HCT116 (cell line): ENCODE measurements at regions not wholly inside any gene's neighbourhood (a gene's known extent, or its start where the extent isn't known, plus 50 kb on each side); places are given as distances from the start of the nearest gene placed in this dataset.

ENCODE experiments used
- CEBPB ChIP-seq: IDR thresholded peaks from 2 replicates; pipeline ENCODE4 v1.6.1; 2012; ENCODE audit warnings: low read depth
- EGR1 ChIP-seq: IDR thresholded peaks from 2 replicates; pipeline ENCODE4 v1.6.1; 2012; ENCODE audit warnings: low read depth
- EZH2 ChIP-seq: fragments of 200-600 bp; sonication (generic); IDR thresholded peaks from 2 replicates; pipeline ENCODE4 v1.6.1; 2017; ENCODE audit warnings: antibody characterized with exemption, mixed run types
- JUND ChIP-seq: IDR thresholded peaks from 2 replicates; pipeline ENCODE4 v1.6.1; 2012
- POLR2A ChIP-seq: IDR thresholded peaks from 2 replicates; pipeline ENCODE4 v1.7.0; 2011; ENCODE audit warnings: borderline replicate concordance; ENCODE audit not compliant: insufficient read depth, insufficient read length; ENCODE audit errors: extremely low read depth
- POLR2AphosphoS5 ChIP-seq: IDR thresholded peaks from 2 replicates; pipeline ENCODE4 v1.6.1; 2011; ENCODE audit warnings: mild to moderate bottlenecking, low read depth, low read length, moderate library complexity
- SIN3A ChIP-seq: IDR thresholded peaks from 2 replicates; pipeline ENCODE4 v1.6.1; 2012; ENCODE audit warnings: low read depth
- YY1 ChIP-seq: IDR thresholded peaks from 2 replicates; pipeline ENCODE4 v1.6.1; 2011; ENCODE audit warnings: low read length, low read depth, moderate library complexity, mild to moderate bottlenecking; ENCODE audit not compliant: insufficient replicate concordance; ENCODE audit errors: extremely low read depth
- ZFX ChIP-seq: fragments of 450-650 bp; IDR thresholded peaks from 2 replicates; pipeline ENCODE4 v1.6.1; 2017
- ZNF274 ChIP-seq: fragments of 200-500 bp; sonication (Bioruptor generic); IDR thresholded peaks from 2 replicates; pipeline ENCODE4 v1.6.1; 2014; ENCODE audit warnings: mild to moderate bottlenecking, low read depth, low read length, inconsistent platforms
- TF ChIP-seq, protein P1 (sequence below), 3 experiments: fragments of 200-600 bp in 1 of 3; sonication (generic) in 1 of 3; IDR thresholded peaks in 2 of 3; conservative IDR thresholded peaks in 1 of 3; 2 replicates each; pipeline ENCODE4 v1.5.1; 2012 to 2017; ENCODE audit warnings: low read depth in 2 of 3, low read length in 2 of 3, antibody characterized with exemption in 1 of 3, borderline replicate concordance in 1 of 3, control low read depth in 1 of 3, mild to moderate bottlenecking in 1 of 3, mixed read lengths in 1 of 3, mixed run types in 1 of 3, moderate library complexity in 1 of 3; ENCODE audit not compliant: insufficient read depth in 1 of 3
- TF ChIP-seq, protein P2 (sequence below): IDR thresholded peaks from 2 replicates; pipeline ENCODE4 v1.6.1; 2011; ENCODE audit warnings: mild to moderate bottlenecking, low read length, moderate library complexity; ENCODE audit not compliant: insufficient replicate concordance; ENCODE audit errors: extremely low read depth
- TF ChIP-seq, protein P3 (sequence below): IDR thresholded peaks from 2 replicates; pipeline ENCODE4 v1.6.1; 2012

DNA sequence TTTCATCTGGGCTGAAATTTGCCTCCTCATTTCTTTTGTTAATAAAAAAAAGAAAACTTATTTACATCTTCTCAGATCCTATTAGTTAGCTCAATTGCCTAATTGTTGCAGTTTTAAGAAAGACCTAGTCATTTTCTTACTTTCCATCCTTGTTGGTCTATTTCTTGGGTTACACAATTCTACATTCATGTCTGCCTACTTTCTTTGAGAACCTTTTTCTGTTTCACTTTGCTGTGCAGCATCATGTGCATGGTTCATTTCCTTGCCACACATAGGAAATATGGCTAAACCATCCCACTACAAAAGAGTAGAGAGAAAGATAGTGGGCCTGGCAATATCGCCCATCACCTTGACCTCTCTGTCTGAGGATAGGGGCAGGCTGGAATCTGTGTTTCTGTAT lies 780.7 kb upstream of the FANCL start:
- TF ChIP-seq, protein P1, sequence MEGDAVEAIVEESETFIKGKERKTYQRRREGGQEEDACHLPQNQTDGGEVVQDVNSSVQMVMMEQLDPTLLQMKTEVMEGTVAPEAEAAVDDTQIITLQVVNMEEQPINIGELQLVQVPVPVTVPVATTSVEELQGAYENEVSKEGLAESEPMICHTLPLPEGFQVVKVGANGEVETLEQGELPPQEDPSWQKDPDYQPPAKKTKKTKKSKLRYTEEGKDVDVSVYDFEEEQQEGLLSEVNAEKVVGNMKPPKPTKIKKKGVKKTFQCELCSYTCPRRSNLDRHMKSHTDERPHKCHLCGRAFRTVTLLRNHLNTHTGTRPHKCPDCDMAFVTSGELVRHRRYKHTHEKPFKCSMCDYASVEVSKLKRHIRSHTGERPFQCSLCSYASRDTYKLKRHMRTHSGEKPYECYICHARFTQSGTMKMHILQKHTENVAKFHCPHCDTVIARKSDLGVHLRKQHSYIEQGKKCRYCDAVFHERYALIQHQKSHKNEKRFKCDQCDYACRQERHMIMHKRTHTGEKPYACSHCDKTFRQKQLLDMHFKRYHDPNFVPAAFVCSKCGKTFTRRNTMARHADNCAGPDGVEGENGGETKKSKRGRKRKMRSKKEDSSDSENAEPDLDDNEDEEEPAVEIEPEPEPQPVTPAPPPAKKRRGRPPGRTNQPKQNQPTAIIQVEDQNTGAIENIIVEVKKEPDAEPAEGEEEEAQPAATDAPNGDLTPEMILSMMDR (IDR thresholded peaks at IDR 0.05 in 2 of 3, conservative IDR thresholded peaks at IDR 0.05 in 1 of 3; ENCODE audit: borderline replicate concordance in 1 of 3, insufficient read depth in 1 of 3, low read depth in 2 of 3, low read length in 2 of 3) = no peak
- no peak for TF ChIP-seq POLR2A
- TF ChIP-seq ZFX = no peak
- no peak for TF ChIP-seq JUND
- TF ChIP-seq YY1 = no peak
- no peak for TF ChIP-seq POLR2AphosphoS5
- no peak for TF ChIP-seq EGR1
- no peak for TF ChIP-seq EZH2
- TF ChIP-seq, protein P2, sequence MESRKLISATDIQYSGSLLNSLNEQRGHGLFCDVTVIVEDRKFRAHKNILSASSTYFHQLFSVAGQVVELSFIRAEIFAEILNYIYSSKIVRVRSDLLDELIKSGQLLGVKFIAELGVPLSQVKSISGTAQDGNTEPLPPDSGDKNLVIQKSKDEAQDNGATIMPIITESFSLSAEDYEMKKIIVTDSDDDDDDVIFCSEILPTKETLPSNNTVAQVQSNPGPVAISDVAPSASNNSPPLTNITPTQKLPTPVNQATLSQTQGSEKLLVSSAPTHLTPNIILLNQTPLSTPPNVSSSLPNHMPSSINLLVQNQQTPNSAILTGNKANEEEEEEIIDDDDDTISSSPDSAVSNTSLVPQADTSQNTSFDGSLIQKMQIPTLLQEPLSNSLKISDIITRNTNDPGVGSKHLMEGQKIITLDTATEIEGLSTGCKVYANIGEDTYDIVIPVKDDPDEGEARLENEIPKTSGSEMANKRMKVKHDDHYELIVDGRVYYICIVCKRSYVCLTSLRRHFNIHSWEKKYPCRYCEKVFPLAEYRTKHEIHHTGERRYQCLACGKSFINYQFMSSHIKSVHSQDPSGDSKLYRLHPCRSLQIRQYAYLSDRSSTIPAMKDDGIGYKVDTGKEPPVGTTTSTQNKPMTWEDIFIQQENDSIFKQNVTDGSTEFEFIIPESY = no peak
- TF ChIP-seq, protein P3, sequence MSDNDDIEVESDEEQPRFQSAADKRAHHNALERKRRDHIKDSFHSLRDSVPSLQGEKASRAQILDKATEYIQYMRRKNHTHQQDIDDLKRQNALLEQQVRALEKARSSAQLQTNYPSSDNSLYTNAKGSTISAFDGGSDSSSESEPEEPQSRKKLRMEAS = no peak
- TF ChIP-seq ZNF274 = no peak
- no peak for TF ChIP-seq CEBPB
- no peak for TF ChIP-seq SIN3A
